Liver (tissue), 8 donors: ENCODE measurements at regions not wholly inside any gene's neighbourhood (a gene's known extent, or its start where the extent isn't known, plus 50 kb on each side); places are given as distances from the start of the nearest gene placed in this dataset.

ENCODE experiments used
- DNase-seq: peaks from one replicate; pipeline ENCODE4 v3.0.0-alpha.2; 2017; ENCODE audit warnings: low spot score
- H3K27ac ChIP-seq, 2 donors: one replicate each; pipeline ENCODE4 v1.7.0; 2013; ENCODE audit warnings: inconsistent platforms in 2 of 2, low read length in 2 of 2, control low read depth in 1 of 2, low read depth in 1 of 2, mild to moderate bottlenecking in 1 of 2
- H3K27me3 ChIP-seq, 4 donors: one replicate each; pipeline versions ENCODE4 v1.6.1 to v1.7.0; 2013; ENCODE audit warnings: low read length in 3 of 4, inconsistent platforms in 1 of 4, mild to moderate bottlenecking in 1 of 4, moderate library complexity in 1 of 4; ENCODE audit not compliant: control insufficient read depth in 4 of 4, insufficient read depth in 4 of 4
- H3K36me3 ChIP-seq, 4 donors: one replicate each; pipeline versions ENCODE4 v1.6.1 to v1.7.0; 2013; ENCODE audit warnings: low read length in 3 of 4, mild to moderate bottlenecking in 3 of 4, low read depth in 1 of 4, moderate library complexity in 1 of 4; ENCODE audit not compliant: control insufficient read depth in 4 of 4, insufficient read depth in 3 of 4
- H3K4me1 ChIP-seq, 4 donors: one replicate each; pipeline versions ENCODE4 v1.6.1 to v1.7.0; 2013; ENCODE audit warnings: low read length in 3 of 4, mild to moderate bottlenecking in 3 of 4, moderate library complexity in 1 of 4; ENCODE audit not compliant: control insufficient read depth in 4 of 4, insufficient read depth in 4 of 4
- H3K4me3 ChIP-seq, 3 donors: one replicate each; pipeline versions ENCODE4 v1.6.1 to v1.7.0; 2013; ENCODE audit warnings: low read length in 3 of 3, control low read depth in 1 of 3, low read depth in 1 of 3, mild to moderate bottlenecking in 1 of 3
- H3K9ac ChIP-seq, 2 donors: one replicate each; pipeline ENCODE4 v1.7.0; 2013; ENCODE audit warnings: low read length in 2 of 2, mild to moderate bottlenecking in 2 of 2, moderate library complexity in 2 of 2, control low read depth in 1 of 2, low read depth in 1 of 2
- H3K9me3 ChIP-seq, 4 donors: one replicate each; pipeline versions ENCODE4 v1.6.1 to v1.7.0; 2013; ENCODE audit warnings: low read length in 3 of 4; ENCODE audit not compliant: control insufficient read depth in 4 of 4
- ATF3 ChIP-seq: IDR thresholded peaks from 2 replicates; pipeline ENCODE4 v1.6.1; 2016; ENCODE audit warnings: antibody characterized with exemption
- CTCF ChIP-seq: fragments of 150-350 bp; IDR thresholded peaks from 2 replicates; pipeline ENCODE4 v1.5.1; 2017; ENCODE audit warnings: improper control_type of control experiment, low read depth, low read length; ENCODE audit not compliant: missing input control
- EGR1 ChIP-seq, 2 donors: IDR thresholded peaks; 2 replicates each; pipeline ENCODE4 v1.6.1; 2016 to 2018; ENCODE audit warnings: antibody characterized with exemption in 2 of 2, low read depth in 2 of 2
- FOXA1 ChIP-seq: IDR thresholded peaks from 2 replicates; pipeline ENCODE4 v1.6.1; 2016; ENCODE audit warnings: antibody characterized with exemption
- FOXA2 ChIP-seq: IDR thresholded peaks from 2 replicates; pipeline ENCODE4 v1.6.1; 2016; ENCODE audit warnings: antibody characterized with exemption
- GABPA ChIP-seq, 2 donors: IDR thresholded peaks in 1 of 2; conservative IDR thresholded peaks in 1 of 2; 2 replicates each; pipeline ENCODE4 v1.6.1; 2016; ENCODE audit warnings: antibody characterized with exemption in 2 of 2, mild to moderate bottlenecking in 1 of 2, moderate library complexity in 1 of 2
- HNF4A ChIP-seq, 2 donors: conservative IDR thresholded peaks; 2 replicates each; pipeline ENCODE4 v1.6.1; 2016; ENCODE audit warnings: antibody characterized with exemption in 2 of 2, mild to moderate bottlenecking in 2 of 2
- HNF4G ChIP-seq: IDR thresholded peaks from 2 replicates; pipeline ENCODE4 v1.6.1; 2016; ENCODE audit warnings: antibody characterized with exemption
- JUND ChIP-seq, 2 donors: IDR thresholded peaks; 2 replicates each; pipeline ENCODE4 v1.6.1; 2016; ENCODE audit warnings: antibody characterized with exemption in 2 of 2
- MAX ChIP-seq: IDR thresholded peaks from 2 replicates; pipeline ENCODE4 v1.6.1; 2016; ENCODE audit warnings: antibody characterized with exemption
- NR2F2 ChIP-seq: IDR thresholded peaks from 2 replicates; pipeline ENCODE4 v1.6.1; 2016; ENCODE audit warnings: antibody characterized with exemption
- RAD21 ChIP-seq, 2 donors: IDR thresholded peaks; 2 replicates each; pipeline ENCODE4 v1.6.1; 2016; ENCODE audit warnings: antibody characterized with exemption in 2 of 2, mild to moderate bottlenecking in 2 of 2
- REST ChIP-seq: IDR thresholded peaks from 2 replicates; pipeline ENCODE4 v1.6.1; 2016; ENCODE audit warnings: antibody characterized with exemption, mild to moderate bottlenecking
- TAF1 ChIP-seq: conservative IDR thresholded peaks from 2 replicates; pipeline ENCODE4 v1.6.1; 2016; ENCODE audit warnings: antibody characterized with exemption, mild to moderate bottlenecking
- YY1 ChIP-seq: IDR thresholded peaks from 2 replicates; pipeline ENCODE4 v1.6.1; 2016; ENCODE audit warnings: antibody characterized with exemption, mild to moderate bottlenecking
- ZBTB33 ChIP-seq: IDR thresholded peaks from 2 replicates; pipeline ENCODE4 v1.6.1; 2016; ENCODE audit warnings: antibody characterized with exemption
- WGBS: extraction: QIAGEN DNeasy Blood & Tissue Kit; methylation state at CpG from one replicate; pipeline ENCODE4 v1.1.7; 2013; 5-methylcytosine and 5-hydroxymethylcytosine counted together
- donor health status: healthy.
- donor health status: healthy.
- donor health status: healthy.
- donor health status: healthy.
- donor health status: healthy.

GRCh38 chr7:91681718-91682117, 198.8 kb downstream of the MTERF1 start:
- H3K4me3 ChIP-seq = no peak overlapping the region
- no peaks in the 10 kb centered on the region for H3K36me3 ChIP-seq
- peaks cover 1 to 17% (median 8%) of the 10 kb centered on the region in 4 donors for H3K9me3 ChIP-seq
- H3K27me3 ChIP-seq = no peaks in the 10 kb centered on the region
- no peak overlapping the region for H3K27ac ChIP-seq
- TF ChIP-seq ZBTB33 (no peak), YY1 (no peak), FOXA1 (no peak), HNF4A (conservative IDR thresholded peaks at IDR 0.05) (no peak), JUND (IDR thresholded peaks at IDR 0.05) (no peak), ATF3 (no peak), RAD21 (IDR thresholded peaks at IDR 0.05) (no peak), CTCF (no peak), REST (no peak), HNF4G (no peak)
- H3K9ac ChIP-seq = no peak overlapping the region
- WGBS = 95% methylated on average over 3 of the region's 3 CpGs
- H3K4me1 ChIP-seq = no peaks in the 10 kb centered on the region
- DNase-seq = no peak

GRCh38 chr7:91683823-91684222, 196.7 kb downstream of the MTERF1 start:
- Histone ChIP-seq H3K4me1 (no peaks in the 10 kb centered on the region), H3K27ac (no peak overlapping the region), H3K27me3 (no peaks in the 10 kb centered on the region), H3K9ac (no peak overlapping the region), H3K36me3 (no peaks in the 10 kb centered on the region), H3K9me3 (peaks cover 1 to 17% (median 8%) of the 10 kb centered on the region in 4 donors), H3K4me3 (no peak overlapping the region)
- no peak for DNase-seq
- TF ChIP-seq FOXA2 = no peak
- no peak for TF ChIP-seq FOXA1
- TF ChIP-seq TAF1 = no peak
- no peak for TF ChIP-seq GABPA (IDR thresholded peaks at IDR 0.05 in 1 of 2, conservative IDR thresholded peaks at IDR 0.05 in 1 of 2)
- TF ChIP-seq CTCF = no peak
- no peak for TF ChIP-seq MAX
- TF ChIP-seq NR2F2 = no peak
- no peak for TF ChIP-seq ATF3
- no peak for TF ChIP-seq RAD21 (IDR thresholded peaks at IDR 0.05)
- no peak for TF ChIP-seq YY1
- no peak for TF ChIP-seq HNF4G
- no peak for TF ChIP-seq ZBTB33
- no peak for TF ChIP-seq EGR1 (IDR thresholded peaks at IDR 0.05; ENCODE audit: low read depth in 2 of 2)
- no peak for TF ChIP-seq JUND (IDR thresholded peaks at IDR 0.05)
